ENCODE measurements at regions not wholly inside any gene's neighbourhood (a gene's known extent, or its start where the extent isn't known, plus 50 kb on each side); places are given as distances from the start of the nearest gene placed in this dataset.

DNA sequence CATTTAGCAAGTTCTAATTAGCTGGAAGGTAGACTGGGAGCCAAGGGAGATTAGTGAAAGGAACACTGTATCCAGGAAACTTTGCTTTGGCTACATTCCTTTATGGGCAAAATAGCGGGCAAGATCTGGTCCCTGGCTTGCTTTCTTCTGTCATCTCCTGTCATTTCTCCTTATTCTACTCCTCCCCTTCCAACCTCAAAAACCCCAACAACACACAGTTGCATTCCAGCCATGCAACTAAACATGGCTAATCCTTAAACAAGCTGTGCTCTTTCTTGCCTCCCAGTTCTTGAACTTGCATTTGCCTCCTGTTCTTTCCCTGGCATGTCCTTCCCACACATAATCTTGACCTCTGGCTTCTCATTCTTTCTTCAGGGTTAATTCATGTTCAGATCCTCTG lies 59.5 kb upstream of the CDCA7L start:
- DNase-seq (ENCODE audit: low read depth) = no peak

DNA sequence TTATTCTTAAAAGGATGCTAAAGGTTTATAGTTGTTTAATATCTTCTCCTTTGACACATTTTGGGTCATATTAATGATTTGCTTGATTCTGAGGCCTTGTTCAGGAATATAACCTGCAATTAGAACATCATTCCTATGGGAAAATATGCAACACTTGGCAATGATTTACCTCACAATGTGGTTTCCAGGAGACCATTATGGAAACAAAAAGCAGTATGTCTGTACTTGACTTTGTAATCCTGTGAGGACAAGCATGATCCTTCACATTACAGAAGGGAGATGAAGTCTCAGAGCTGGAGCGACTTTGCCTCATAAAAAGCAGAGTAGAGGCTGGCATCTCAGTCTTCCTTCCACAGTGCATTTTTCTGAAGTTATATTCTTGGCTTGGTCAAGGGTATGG lies 57.0 kb upstream of the CDCA7L start:
- DNase-seq (ENCODE audit: low read depth) = no peak

DNA sequence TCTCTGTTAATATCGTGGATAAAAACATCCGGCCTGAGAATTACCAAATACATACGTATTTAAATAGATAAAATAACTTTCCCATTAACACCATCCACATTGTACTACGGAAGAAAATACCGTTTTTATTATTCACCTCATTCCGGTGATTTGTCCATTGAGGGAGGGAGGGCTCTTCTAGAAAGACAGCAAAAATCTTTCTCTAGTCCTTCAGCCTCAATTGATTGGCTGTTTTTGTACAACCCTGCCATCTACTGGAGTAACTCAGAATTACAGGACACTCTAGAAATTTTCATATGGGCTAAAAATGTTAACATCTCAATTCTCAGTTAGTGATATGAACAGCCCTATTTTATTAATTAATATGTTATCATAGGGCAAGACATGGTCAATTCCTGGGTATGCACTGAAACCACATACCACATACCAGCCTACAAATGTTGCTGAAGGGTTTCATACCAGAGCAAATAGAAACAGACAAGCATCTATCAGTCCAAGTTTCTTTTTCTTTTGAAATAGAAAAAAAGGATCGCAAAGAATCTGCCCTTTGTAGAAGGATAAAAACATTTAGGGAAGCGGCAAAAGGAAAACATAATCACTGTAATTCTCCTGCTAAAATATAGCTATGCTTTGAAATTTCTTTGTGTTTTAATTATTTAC lies 55.8 kb upstream of the CDCA7L start:
- peak; percentile 73 for DNase-seq (ENCODE audit: low read depth)

DNA sequence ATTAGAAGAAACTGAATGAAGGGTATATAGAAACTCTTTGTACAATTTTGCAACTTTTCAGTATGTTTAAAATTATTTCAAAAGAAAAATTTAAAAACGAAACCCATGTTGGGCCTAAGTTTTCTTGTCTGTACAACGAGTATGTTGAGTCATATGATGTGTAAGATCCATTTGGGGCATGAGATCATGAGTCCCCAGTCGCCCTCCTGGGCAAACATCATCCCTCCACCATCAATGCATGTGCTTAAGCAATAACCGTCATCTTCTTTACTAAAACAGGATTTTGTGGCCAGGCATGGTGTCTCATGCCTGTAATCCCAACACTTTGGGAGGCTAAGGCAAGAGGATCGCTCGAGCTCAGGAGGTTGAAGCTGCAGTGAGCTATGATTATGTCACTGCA lies 54.2 kb upstream of the CDCA7L start:
- peak; percentile 14 for DNase-seq (ENCODE audit: low read depth)

DNA sequence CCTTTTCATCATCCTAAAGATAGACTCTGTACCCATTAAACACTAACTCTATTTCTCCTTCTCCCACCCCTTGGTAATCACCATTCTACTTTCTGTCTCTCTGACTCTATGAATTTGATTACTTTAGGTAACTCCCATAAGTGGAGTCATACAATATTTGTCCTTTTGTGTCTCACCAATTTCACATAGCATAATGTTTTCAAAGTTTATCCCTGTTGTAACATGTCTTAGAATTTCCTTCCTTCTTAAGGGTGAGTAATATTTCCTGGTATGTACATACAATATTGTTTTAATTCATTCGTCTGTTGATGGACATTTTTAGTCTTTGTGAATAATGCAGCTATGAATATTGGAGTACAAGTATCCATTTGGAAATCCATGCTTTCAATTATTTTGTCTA lies 50.9 kb upstream of the CDCA7L start:
- no peak for DNase-seq (ENCODE audit: low read depth)
